SK-N-SH (cell line): ENCODE measurements at regions not wholly inside any gene's neighbourhood (a gene's known extent, or its start where the extent isn't known, plus 50 kb on each side); places are given as distances from the start of the nearest gene placed in this dataset.

ENCODE experiments used
- CTCF ChIA-PET: fragments of 300-600, 350-600 bp; formaldehyde crosslinking; extraction: SDS; loops from one replicate; lab custom pipeline; 2021; lab: Yijun Ruan, JAX
- POLR2A ChIA-PET: fragments of 350-600 bp; sonication (Branson Sonifier 250); formaldehyde crosslinking; extraction: SDS; loops from one replicate; lab custom pipeline; 2020; ENCODE audit warnings: antibody characterized with exemption, inconsistent platforms; lab: Yijun Ruan, JAX
- DNase-seq: peaks from one replicate; pipeline ENCODE4 v3.0.0; 2012
- H2AFZ ChIP-seq: fragments of 200-600 bp; sonication (generic); 2 replicates; pipeline ENCODE4 v1.8.1; 2016; ENCODE audit warnings: antibody characterized with exemption, mild to moderate bottlenecking, low read depth
- H3F3A ChIP-seq: fragments of 200-600 bp; sonication (generic); replicated peaks from 2 replicates; pipeline ENCODE3; 2016; ENCODE audit warnings: antibody characterized with exemption, mild to moderate bottlenecking; ENCODE audit not compliant: insufficient read depth
- H3K27ac ChIP-seq, 2 experiments: fragments of 200-500 bp in 1 of 2; fragments of 200-600 bp in 1 of 2; sonication (Bioruptor generic) in 1 of 2; sonication (generic), shearing (Covaris generic) in 1 of 2; 2 replicates each; pipeline versions ENCODE4 v1.5.1 to v1.6.1; 2014 to 2016; ENCODE audit warnings: low read depth in 2 of 2, inconsistent platforms in 1 of 2, low read length in 1 of 2, mild to moderate bottlenecking in 1 of 2, mixed read lengths in 1 of 2
- H3K27me3 ChIP-seq: fragments of 200-600 bp; sonication (generic), shearing (Covaris generic); 2 replicates; pipeline ENCODE4 v1.6.1; 2016; ENCODE audit warnings: mixed run types; ENCODE audit not compliant: insufficient read depth
- H3K36me3 ChIP-seq, 2 experiments: fragments of 200-500 bp in 1 of 2; fragments of 200-600 bp in 1 of 2; sonication (Bioruptor generic) in 1 of 2; sonication (generic) in 1 of 2; replicated peaks in 1 of 2; 2 replicates each; pipeline versions ENCODE3 to v1.5.1; 2014 to 2016; ENCODE audit warnings: low read length in 1 of 2, mild to moderate bottlenecking in 1 of 2; ENCODE audit not compliant: insufficient read depth in 2 of 2, control insufficient read depth in 1 of 2
- H3K4me1 ChIP-seq, 2 experiments: fragments of 200-500 bp in 1 of 2; fragments of 200-600 bp in 1 of 2; sonication (Bioruptor generic) in 1 of 2; sonication (generic), shearing (Covaris generic) in 1 of 2; 2 replicates each; pipeline versions ENCODE4 v1.5.1 to v1.6.1; 2014 to 2016; ENCODE audit warnings: low read depth in 1 of 2, low read length in 1 of 2, mixed run types in 1 of 2; ENCODE audit not compliant: insufficient read depth in 2 of 2, control insufficient read depth in 1 of 2
- H3K4me2 ChIP-seq: fragments of 200-600 bp; sonication (generic), shearing (Covaris generic); 2 replicates; pipeline ENCODE4 v1.6.1; 2017; ENCODE audit warnings: mixed run types
- H3K4me3 ChIP-seq, 2 experiments: fragments of 200-500 bp in 1 of 2; fragments of 200-600 bp in 1 of 2; sonication (Bioruptor generic) in 1 of 2; sonication (generic), shearing (Covaris generic) in 1 of 2; 2 replicates each; pipeline versions ENCODE4 v1.5.1 to v1.8.1; 2014 to 2016; ENCODE audit warnings: low read depth in 2 of 2, inconsistent platforms in 1 of 2, low read length in 1 of 2, mild to moderate bottlenecking in 1 of 2, mixed read lengths in 1 of 2, moderate library complexity in 1 of 2
- H3K79me2 ChIP-seq: fragments of 200-600 bp; sonication (generic); 2 replicates; pipeline ENCODE4 v1.8.1; 2017; ENCODE audit warnings: mild to moderate bottlenecking; ENCODE audit not compliant: insufficient read depth
- H3K9ac ChIP-seq: fragments of 200-600 bp; sonication (generic); 2 replicates; pipeline ENCODE4 v1.6.1; 2017; ENCODE audit warnings: mixed run types
- H3K9me2 ChIP-seq: fragments of 200-600 bp; sonication (generic); 2 replicates; pipeline ENCODE4 v1.6.1; 2017; ENCODE audit warnings: mixed run types
- H3K9me3 ChIP-seq: fragments of 200-600 bp; sonication (generic); 2 replicates; pipeline ENCODE4 v1.6.1; 2017; ENCODE audit warnings: mixed run types, mild to moderate bottlenecking, moderate library complexity
- H4K20me1 ChIP-seq: fragments of 200-600 bp; sonication (generic); 2 replicates; pipeline ENCODE4 v1.6.1; 2017; ENCODE audit warnings: mild to moderate bottlenecking, mixed run types; ENCODE audit not compliant: insufficient read depth
- CHD2 ChIP-seq: fragments of 150-350 bp; IDR thresholded peaks from 2 replicates; pipeline ENCODE4 v1.6.1; 2018; ENCODE audit warnings: low read length; ENCODE audit not compliant: partially characterized antibody
- EP300 ChIP-seq, 2 experiments: IDR thresholded peaks; 2 replicates each; pipeline versions ENCODE4 v1.4.0 to v1.6.1; 2012; ENCODE audit warnings: borderline replicate concordance in 1 of 2, low read depth in 1 of 2, low read length in 1 of 2
- FOXJ3 ChIP-seq: sonication (generic); formaldehyde crosslinking; IDR thresholded peaks from 2 replicates; pipeline ENCODE4 v1.5.1; 2020; ENCODE audit warnings: mild to moderate bottlenecking, missing genetic modification reagents
- FOXM1 ChIP-seq: IDR thresholded peaks from 2 replicates; pipeline ENCODE4 v1.4.0; 2012; ENCODE audit warnings: low read depth, mild to moderate bottlenecking
- MAX ChIP-seq: IDR thresholded peaks from 2 replicates; pipeline ENCODE4 v1.4.0; 2012; ENCODE audit warnings: low read depth
- MEF2A ChIP-seq: IDR thresholded peaks from 2 replicates; pipeline ENCODE4 v1.4.0; 2012; ENCODE audit warnings: low read depth, borderline replicate concordance
- PBX3 ChIP-seq: IDR thresholded peaks from 2 replicates; pipeline ENCODE4; 2012
- POLR2AphosphoS5 ChIP-seq: IDR thresholded peaks from 2 replicates; pipeline ENCODE4 v1.6.1; 2012; ENCODE audit warnings: low read depth, low read length
- RAD21 ChIP-seq: IDR thresholded peaks from 2 replicates; pipeline ENCODE4 v1.6.1; 2012; ENCODE audit warnings: mild to moderate bottlenecking, low read length
- RFX5 ChIP-seq: IDR thresholded peaks from 2 replicates; pipeline ENCODE4 v1.6.1; 2012; ENCODE audit warnings: mild to moderate bottlenecking, improper control_type of control experiment, low read length
- SMC3 ChIP-seq: IDR thresholded peaks from 2 replicates; pipeline ENCODE4 v1.6.1; 2012; ENCODE audit warnings: low read depth, low read length, improper control_type of control experiment
- WGBS: methylation state at CpG from one replicate; pipeline ENCODE4 v1.1.6; 2017; ENCODE audit warnings: low lambda C conversion rate; 5-methylcytosine and 5-hydroxymethylcytosine counted together
- TF ChIP-seq, protein P1 (sequence below): fragments of 200-600 bp; sonication (generic); IDR thresholded peaks from 2 replicates; pipeline ENCODE4 v1.6.1; 2017; ENCODE audit warnings: antibody characterized with exemption, mild to moderate bottlenecking, moderate library complexity

DNA sequence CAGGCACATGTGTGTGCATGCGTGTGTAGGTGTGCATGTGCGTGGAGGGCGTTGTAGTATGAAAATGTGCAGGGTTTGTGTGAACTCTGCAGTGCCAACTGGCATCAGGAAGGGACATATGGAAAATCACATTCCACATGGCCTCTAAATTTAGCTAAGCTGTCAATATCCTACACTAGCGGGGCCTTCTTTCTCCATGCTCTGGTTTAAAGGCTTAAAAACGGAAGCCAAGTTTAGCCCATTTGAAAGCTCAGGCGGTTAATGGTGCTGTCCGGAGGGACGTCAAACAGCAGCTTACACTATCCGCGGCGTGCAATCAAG is 144.1 kb upstream of the NOCT start (continued):
- TF ChIP-seq FOXJ3 (CRISPR knock-in tag), result no peak
- no peak for TF ChIP-seq MAX
- no peak for TF ChIP-seq RFX5
- no peak for TF ChIP-seq PBX3

GRCh38 chr4:138870737-138871554 is 144.6 kb upstream of the NOCT start:
- WGBS, result 9% methylated on average over 9 of the region's 9 CpGs
- H3K27ac ChIP-seq, result peak overlapping the region in 1 of 2 experiments; percentile 23; a peak in 1 of 4 replicates
- POLR2A ChIA-PET, result interaction anchor here (0.8 to 1.9 kb wide), 2 partner anchors 40 to 45 kb away, joined by 3 to 5 read pairs; no protein-coding TSS in a partner anchor
- H3K79me2 ChIP-seq, result no peaks in the 10 kb centered on the region
- H3F3A ChIP-seq, result no peaks in the 10 kb centered on the region
- H4K20me1 ChIP-seq, result no peaks in the 10 kb centered on the region
- CTCF ChIA-PET, result interaction anchor here (0.6 to 4.5 kb wide), 54 partner anchors 9 to 1747 kb away, joined by 3 to 40 read pairs (median 4); no protein-coding TSS in a partner anchor
- no peak overlapping the region for H3K9ac ChIP-seq
- no peak overlapping the region; the same call in 1 of the 2 replicates for H2AFZ ChIP-seq
- no peaks in the 10 kb centered on the region for H3K9me3 ChIP-seq
- H3K4me1 ChIP-seq, result peaks cover 0 to 7% of the 10 kb centered on the region in 2 experiments; a peak in 2 of 4 replicates
- H3K36me3 ChIP-seq, result no peaks in the 10 kb centered on the region
- no peak overlapping the region; a peak in 1 of 4 replicates for H3K4me3 ChIP-seq
- TF ChIP-seq CHD2 (peak; percentile 8), RAD21 (peak; percentile 97), SMC3 (peak; percentile 86), POLR2AphosphoS5 (no peak), EP300 (IDR thresholded peaks at IDR 0.05; ENCODE audit: borderline replicate concordance in 1 of 2, low read depth in 1 of 2, low read length in 1 of 2) (no peak; a peak in 1 of 4 replicates), FOXM1 (no peak), MEF2A (no peak)
- TF ChIP-seq, protein P1, sequence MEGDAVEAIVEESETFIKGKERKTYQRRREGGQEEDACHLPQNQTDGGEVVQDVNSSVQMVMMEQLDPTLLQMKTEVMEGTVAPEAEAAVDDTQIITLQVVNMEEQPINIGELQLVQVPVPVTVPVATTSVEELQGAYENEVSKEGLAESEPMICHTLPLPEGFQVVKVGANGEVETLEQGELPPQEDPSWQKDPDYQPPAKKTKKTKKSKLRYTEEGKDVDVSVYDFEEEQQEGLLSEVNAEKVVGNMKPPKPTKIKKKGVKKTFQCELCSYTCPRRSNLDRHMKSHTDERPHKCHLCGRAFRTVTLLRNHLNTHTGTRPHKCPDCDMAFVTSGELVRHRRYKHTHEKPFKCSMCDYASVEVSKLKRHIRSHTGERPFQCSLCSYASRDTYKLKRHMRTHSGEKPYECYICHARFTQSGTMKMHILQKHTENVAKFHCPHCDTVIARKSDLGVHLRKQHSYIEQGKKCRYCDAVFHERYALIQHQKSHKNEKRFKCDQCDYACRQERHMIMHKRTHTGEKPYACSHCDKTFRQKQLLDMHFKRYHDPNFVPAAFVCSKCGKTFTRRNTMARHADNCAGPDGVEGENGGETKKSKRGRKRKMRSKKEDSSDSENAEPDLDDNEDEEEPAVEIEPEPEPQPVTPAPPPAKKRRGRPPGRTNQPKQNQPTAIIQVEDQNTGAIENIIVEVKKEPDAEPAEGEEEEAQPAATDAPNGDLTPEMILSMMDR, result peak; percentile 87
- H3K27me3 ChIP-seq, result no peaks in the 10 kb centered on the region
- H3K9me2 ChIP-seq, result no peaks in the 10 kb centered on the region
- peak; percentile 70 for DNase-seq
- H3K4me2 ChIP-seq, result peak overlapping the region; percentile 42; the same call in 1 of the 2 replicates
